ENCODE measurements at regions not wholly inside any gene's neighbourhood (a gene's known extent, or its start where the extent isn't known, plus 50 kb on each side); places are given as distances from the start of the nearest gene placed in this dataset.
"Not testable (repeated sequence)": the region's sequence is repeated elsewhere in the genome, so short reads cannot be mapped to it uniquely, and the experiment has no call there.

GRCh38 chr6:105711216-105711615 is 308.3 kb upstream of the PREP start:
- intact Hi-C loops (cut with DNase I) = no loop called here
- no peak for DNase-seq (ENCODE audit: low spot score)

- DNase-seq (ENCODE audit: low spot score) = no peak
- intact Hi-C loops (cut with DNase I) = no loop called here
These were observed 302.7 kb upstream of the PREP start for GRCh38 chr6:105705608-105706007.

- intact Hi-C loops (cut with DNase I) = no loop called here
- no peak for DNase-seq (ENCODE audit: low spot score)
These were observed 292.6 kb upstream of the PREP start for GRCh38 chr6:105695461-105695860.

- DNase-seq (ENCODE audit: low spot score) = no peak
- intact Hi-C loops (cut with DNase I) = no loop called here
These were observed 289.8 kb upstream of the PREP start for GRCh38 chr6:105692613-105693215.

GRCh38 chr6:105691971-105692370 is 289.1 kb upstream of the PREP start:
- DNase-seq (ENCODE audit: low spot score) = no peak
- intact Hi-C loops (cut with DNase I) = no loop called here

- DNase-seq (ENCODE audit: low spot score) = no peak
- intact Hi-C loops (cut with DNase I) = no loop called here
These were observed 288.2 kb upstream of the PREP start for GRCh38 chr6:105691081-105691480.

GRCh38 chr6:105688573-105688972 is 285.7 kb upstream of the PREP start:
- no peak for DNase-seq (ENCODE audit: low spot score)
- intact Hi-C loops (cut with DNase I) = no loop called here

GRCh38 chr6:105686793-105687192 is 283.9 kb upstream of the PREP start:
- DNase-seq (ENCODE audit: low spot score); intact Hi-C loops (cut with DNase I): not testable (repeated sequence)

- no peak for DNase-seq (ENCODE audit: low spot score)
These were observed 278.2 kb upstream of the PREP start for GRCh38 chr6:105681061-105681460.

GRCh38 chr6:105680131-105680530 is 277.2 kb upstream of the PREP start:
- intact Hi-C loops (cut with DNase I) = no loop called here
- DNase-seq (ENCODE audit: low spot score) = no peak

More at GRCh38 chr6:105681061-105681460, 278.2 kb upstream of the PREP start:
- intact Hi-C loops (cut with DNase I) = no loop called here

- intact Hi-C loops (cut with DNase I) = no loop called here
- DNase-seq (ENCODE audit: low spot score) = no peak
These were observed 275.6 kb upstream of the PREP start for GRCh38 chr6:105678516-105678915.

- intact Hi-C loops (cut with DNase I) = no loop called here
- DNase-seq (ENCODE audit: low spot score) = no peak
These were observed 275.0 kb upstream of the PREP start for GRCh38 chr6:105677671-105678475.

- DNase-seq (ENCODE audit: low spot score) = no peak
- intact Hi-C loops (cut with DNase I) = no loop called here
These were observed 274.0 kb upstream of the PREP start for GRCh38 chr6:105676857-105677256.

- intact Hi-C loops (cut with DNase I) = no loop called here
- DNase-seq (ENCODE audit: low spot score) = no peak
These were observed 273.0 kb upstream of the PREP start for GRCh38 chr6:105675715-105676397.

GRCh38 chr6:105672856-105673538 is 270.1 kb upstream of the PREP start:
- DNase-seq (ENCODE audit: low spot score); intact Hi-C loops (cut with DNase I): not testable (repeated sequence)

GRCh38 chr6:105669232-105669631 is 266.4 kb upstream of the PREP start:
- no peak for DNase-seq (ENCODE audit: low spot score)
- intact Hi-C loops (cut with DNase I) = no loop called here

- DNase-seq (ENCODE audit: low spot score) = no peak
- intact Hi-C loops (cut with DNase I) = no loop called here
These were observed 264.2 kb upstream of the PREP start for GRCh38 chr6:105667056-105667455.

GRCh38 chr6:105664931-105665330 is 262.0 kb upstream of the PREP start:
- DNase-seq (ENCODE audit: low spot score) = no peak
- intact Hi-C loops (cut with DNase I) = no loop called here

- DNase-seq (ENCODE audit: low spot score) = no peak
- intact Hi-C loops (cut with DNase I) = no loop called here
These were observed 249.1 kb upstream of the PREP start for GRCh38 chr6:105651969-105652368.

GRCh38 chr6:105650347-105650746 is 247.5 kb upstream of the PREP start:
- intact Hi-C loops (cut with DNase I) = no loop called here
- no peak for DNase-seq (ENCODE audit: low spot score)

Measured in cardiac septum (tissue), 1 donor.